Lung (tissue), 11 donors: ENCODE measurements at regions not wholly inside any gene's neighbourhood (a gene's known extent, or its start where the extent isn't known, plus 50 kb on each side); places are given as distances from the start of the nearest gene placed in this dataset.
"Not testable (repeated sequence)": the region's sequence is repeated elsewhere in the genome, so short reads cannot be mapped to it uniquely, and the experiment has no call there.

Experiments
- ATAC-seq: fragments of 200-7000 bp; cut with Tn5 transposase; one replicate; pipeline ENCODE4 v1.9.1; 2020; ENCODE audit warnings: moderate number of reproducible peaks; ENCODE audit not compliant: insufficient read depth, low FRiP score
- DNase-seq, 3 donors: peaks; one replicate each; pipeline ENCODE4 v3.0.0-alpha.2; 2013 to 2017
- H3K27ac ChIP-seq, 2 donors: one replicate each; pipeline ENCODE4 v1.5.1; 2013; ENCODE audit warnings: mild to moderate bottlenecking in 2 of 2, moderate library complexity in 2 of 2, control low read depth in 1 of 2, inconsistent platforms in 1 of 2, low read depth in 1 of 2, low read length in 1 of 2
- H3K27me3 ChIP-seq, 3 donors: one replicate each; pipeline ENCODE4 v1.5.1; 2013; ENCODE audit warnings: low read length in 2 of 3; ENCODE audit not compliant: control insufficient read depth in 3 of 3, insufficient read depth in 3 of 3
- H3K36me3 ChIP-seq, 4 donors: one replicate each; pipeline ENCODE4 v1.5.1; 2013; ENCODE audit warnings: low read length in 4 of 4, mild to moderate bottlenecking in 1 of 4, moderate library complexity in 1 of 4; ENCODE audit not compliant: control insufficient read depth in 4 of 4, insufficient read depth in 4 of 4
- H3K4me1 ChIP-seq, 5 donors: one replicate each; pipeline ENCODE4 v1.5.1; 2013; ENCODE audit warnings: low read length in 5 of 5, mild to moderate bottlenecking in 2 of 5, moderate library complexity in 1 of 5; ENCODE audit not compliant: control insufficient read depth in 5 of 5, insufficient read depth in 5 of 5
- H3K4me3 ChIP-seq: one replicate; pipeline ENCODE4 v1.5.1; 2013; ENCODE audit warnings: mild to moderate bottlenecking, control low read depth, moderate library complexity
- H3K9ac ChIP-seq, 2 donors: one replicate each; pipeline ENCODE4 v1.5.1; 2013; ENCODE audit warnings: low read length in 2 of 2, control low read depth in 1 of 2; ENCODE audit not compliant: insufficient read depth in 1 of 2
- H3K9me3 ChIP-seq, 4 donors: one replicate each; pipeline ENCODE4 v1.5.1; 2013; ENCODE audit warnings: low read length in 3 of 4, mild to moderate bottlenecking in 1 of 4, moderate library complexity in 1 of 4; ENCODE audit not compliant: control insufficient read depth in 4 of 4, insufficient read depth in 3 of 4
- CTCF ChIP-seq: IDR thresholded peaks from 2 replicates; pipeline ENCODE4 v1.5.1; 2012; ENCODE audit warnings: mild to moderate bottlenecking; ENCODE audit errors: control extremely low read depth, extremely low read depth
- WGBS, 2 donors: extraction: QIAGEN DNeasy Blood & Tissue Kit; methylation state at CpG; one replicate each; pipeline ENCODE4 v1.1.7; 2013; 5-methylcytosine and 5-hydroxymethylcytosine counted together
- donor health status: control.
- donor health status: control.
- donor health status: Bipolar disorder and iron deficiency.
- donor health status: healthy.
- donor health status: DM: yes; HTN: yes; CAD: no.

GRCh38 chr4:59503731-59504130, 1696.4 kb upstream of the ADGRL3 start:
- Histone ChIP-seq H3K27ac (no peak overlapping the region), H3K36me3 (no peaks in the 10 kb centered on the region), H3K4me3 (no peak overlapping the region), H3K4me1 (no peaks in the 10 kb centered on the region), H3K9ac (no peak overlapping the region), H3K9me3 (peaks cover 0 to 3% (median 0%) of the 10 kb centered on the region in 4 donors), H3K27me3 (no peaks in the 10 kb centered on the region)
- no peak for TF ChIP-seq CTCF
- 56 to 79% methylated on average over 1 of the region's 1 CpG for WGBS, 2 donors
- ATAC-seq (no peak), DNase-seq (no peak)

GRCh38 chr4:59511809-59512208, 1688.3 kb upstream of the ADGRL3 start:
- H3K4me1 ChIP-seq, DNase-seq, H3K9ac ChIP-seq, H3K27me3 ChIP-seq, ATAC-seq, H3K9me3 ChIP-seq, H3K27ac ChIP-seq, H3K36me3 ChIP-seq, H3K4me3 ChIP-seq: not testable (repeated sequence)
- WGBS, 2 donors: 94 to 98% methylated on average over 11 of the region's 11 CpGs

GRCh38 chr4:59517007-59517406, 1683.1 kb upstream of the ADGRL3 start:
- H3K27me3 ChIP-seq: no peaks in the 10 kb centered on the region
- H3K4me1 ChIP-seq: no peaks in the 10 kb centered on the region
- H3K9ac ChIP-seq: no peak overlapping the region
- TF ChIP-seq CTCF: no peak
- DNase-seq (no peak), ATAC-seq (no peak)
- peaks cover 0 to 2% (median 0%) of the 10 kb centered on the region in 4 donors for H3K9me3 ChIP-seq
- no peak overlapping the region for H3K27ac ChIP-seq
- no peaks in the 10 kb centered on the region for H3K36me3 ChIP-seq
- WGBS, 2 donors: 75 to 92% methylated on average over 2 of the region's 2 CpGs
- H3K4me3 ChIP-seq: no peak overlapping the region

- DNase-seq: no peak
- Histone ChIP-seq H3K27me3 (no peaks in the 10 kb centered on the region), H3K9ac (no peak overlapping the region), H3K27ac (no peak overlapping the region), H3K4me1 (no peaks in the 10 kb centered on the region), H3K4me3 (no peak overlapping the region), H3K36me3 (no peaks in the 10 kb centered on the region), H3K9me3 (peaks cover 0 to 2% (median 0%) of the 10 kb centered on the region in 4 donors)
- no peak for ATAC-seq
- TF ChIP-seq CTCF: no peak
- 90 to 95% methylated on average over 22 of the region's 22 CpGs for WGBS, 2 donors
Measured at GRCh38 chr4:59518005-59518823, 1681.9 kb upstream of the ADGRL3 start.
